Neural cell (in vitro differentiated cells): ENCODE measurements at regions not wholly inside any gene's neighbourhood (a gene's known extent, or its start where the extent isn't known, plus 50 kb on each side); places are given as distances from the start of the nearest gene placed in this dataset.

ENCODE experiments used
- TAF1 ChIP-seq: IDR thresholded peaks from 2 replicates; pipeline ENCODE4 v1.6.1; 2012; ENCODE audit warnings: low read depth
- TF ChIP-seq, protein P1 (sequence below): fragments of 450-650 bp; IDR thresholded peaks from 2 replicates; pipeline ENCODE4 v1.5.1; 2014; ENCODE audit warnings: antibody characterized with exemption, mild to moderate bottlenecking, moderate library complexity; ENCODE audit not compliant: poor library complexity, severe bottlenecking

- TF ChIP-seq TAF1: no peak
- TF ChIP-seq, protein P1, sequence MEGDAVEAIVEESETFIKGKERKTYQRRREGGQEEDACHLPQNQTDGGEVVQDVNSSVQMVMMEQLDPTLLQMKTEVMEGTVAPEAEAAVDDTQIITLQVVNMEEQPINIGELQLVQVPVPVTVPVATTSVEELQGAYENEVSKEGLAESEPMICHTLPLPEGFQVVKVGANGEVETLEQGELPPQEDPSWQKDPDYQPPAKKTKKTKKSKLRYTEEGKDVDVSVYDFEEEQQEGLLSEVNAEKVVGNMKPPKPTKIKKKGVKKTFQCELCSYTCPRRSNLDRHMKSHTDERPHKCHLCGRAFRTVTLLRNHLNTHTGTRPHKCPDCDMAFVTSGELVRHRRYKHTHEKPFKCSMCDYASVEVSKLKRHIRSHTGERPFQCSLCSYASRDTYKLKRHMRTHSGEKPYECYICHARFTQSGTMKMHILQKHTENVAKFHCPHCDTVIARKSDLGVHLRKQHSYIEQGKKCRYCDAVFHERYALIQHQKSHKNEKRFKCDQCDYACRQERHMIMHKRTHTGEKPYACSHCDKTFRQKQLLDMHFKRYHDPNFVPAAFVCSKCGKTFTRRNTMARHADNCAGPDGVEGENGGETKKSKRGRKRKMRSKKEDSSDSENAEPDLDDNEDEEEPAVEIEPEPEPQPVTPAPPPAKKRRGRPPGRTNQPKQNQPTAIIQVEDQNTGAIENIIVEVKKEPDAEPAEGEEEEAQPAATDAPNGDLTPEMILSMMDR: no peak
Measured at GRCh38 chr12:92472201-92472600, 230.6 kb upstream of the PLEKHG7 start.
